Suprapubic skin (tissue), 4 donors: ENCODE measurements at regions not wholly inside any gene's neighbourhood (a gene's known extent, or its start where the extent isn't known, plus 50 kb on each side); places are given as distances from the start of the nearest gene placed in this dataset.

Experiments
- CTCF ChIP-seq, 2 donors: fragments of 200-600 bp in 1 of 2; fragments of 450-650 bp in 1 of 2; sonication (generic) in 1 of 2; IDR thresholded peaks; one replicate each; pipeline ENCODE4 v1.5.1; 2016 to 2019; ENCODE audit warnings: antibody characterized with exemption in 2 of 2, mild to moderate bottlenecking in 1 of 2, moderate library complexity in 1 of 2
- EP300 ChIP-seq: sonication (generic); formaldehyde crosslinking; IDR thresholded peaks from one replicate; pipeline ENCODE4 v1.6.1; 2017; ENCODE audit warnings: antibody characterized with exemption
- POLR2A ChIP-seq, 2 donors: fragments of 450-650 bp; IDR thresholded peaks; one replicate each; pipeline ENCODE4 v1.6.1; 2017; ENCODE audit warnings: antibody characterized with exemption in 2 of 2, mild to moderate bottlenecking in 2 of 2, moderate library complexity in 2 of 2
- POLR2AphosphoS5 ChIP-seq, 3 donors: sonication (generic); formaldehyde crosslinking; IDR thresholded peaks; one replicate each; pipeline ENCODE4 v1.6.1; 2017; ENCODE audit warnings: antibody characterized with exemption in 3 of 3

DNA sequence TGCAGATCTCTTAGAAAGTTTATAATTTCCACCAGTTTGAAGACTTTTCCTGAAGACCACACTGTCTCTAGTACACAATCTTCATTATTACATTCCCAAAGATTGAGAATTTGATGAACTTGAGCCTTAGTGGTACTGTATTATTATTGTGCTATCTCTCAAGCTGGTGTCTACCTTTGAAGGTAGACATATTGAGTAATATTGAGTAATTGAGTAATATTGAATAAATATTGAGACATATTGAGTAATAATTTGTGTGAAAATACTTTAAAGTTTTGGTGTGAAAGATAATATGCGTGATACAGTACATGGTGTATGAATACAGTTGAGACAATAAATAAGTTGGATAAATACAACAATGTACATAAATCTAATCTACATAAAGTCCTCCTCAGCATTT is 613.1 kb upstream of the ADGRL2 start:
- no peak for TF ChIP-seq CTCF (IDR thresholded peaks at IDR 0.05)
- TF ChIP-seq POLR2A (IDR thresholded peaks at IDR 0.05) = no peak
- no peak for TF ChIP-seq EP300
- TF ChIP-seq POLR2AphosphoS5 (IDR thresholded peaks at IDR 0.05) = no peak
